Progenitor cell of endocrine pancreas (in vitro differentiated cells): ENCODE measurements at regions not wholly inside any gene's neighbourhood (a gene's known extent, or its start where the extent isn't known, plus 50 kb on each side); places are given as distances from the start of the nearest gene placed in this dataset.

Experiments used
- DNase-seq: peaks from one replicate; pipeline ENCODE4 v3.0.0; 2021; ENCODE audit warnings: low spot score; ENCODE audit not compliant: unreplicated experiment
- H3K27ac Mint-ChIP-seq: 2 replicates; pipeline ENCODE4 v1.8.0; 2021; ENCODE audit warnings: mild to moderate bottlenecking, moderate library complexity, mixed read lengths
- H3K27me3 Mint-ChIP-seq: 2 replicates; pipeline ENCODE4 v1.8.0; 2021; ENCODE audit warnings: mixed read lengths
- H3K36me3 Mint-ChIP-seq: 2 replicates; pipeline ENCODE4 v1.8.0; 2022; ENCODE audit warnings: mixed read lengths; ENCODE audit not compliant: insufficient read depth
- H3K4me1 Mint-ChIP-seq: 2 replicates; pipeline ENCODE4 v1.8.0; 2021; ENCODE audit warnings: low read depth, mixed read lengths
- H3K4me3 Mint-ChIP-seq: 2 replicates; pipeline ENCODE4 v1.8.0; 2021; ENCODE audit warnings: low read depth, mild to moderate bottlenecking, moderate library complexity, mixed read lengths
- H3K9me3 Mint-ChIP-seq: 2 replicates; pipeline ENCODE4 v1.8.0; 2021; ENCODE audit warnings: low read depth, mixed read lengths
- TF ChIP-seq, protein P1 (sequence below): fragments of 200-600 bp; sonication (generic); IDR thresholded peaks from one replicate; pipeline ENCODE4 v1.5.0; 2021; ENCODE audit warnings: antibody characterized with exemption, mild to moderate bottlenecking; ENCODE audit not compliant: unreplicated experiment

DNA sequence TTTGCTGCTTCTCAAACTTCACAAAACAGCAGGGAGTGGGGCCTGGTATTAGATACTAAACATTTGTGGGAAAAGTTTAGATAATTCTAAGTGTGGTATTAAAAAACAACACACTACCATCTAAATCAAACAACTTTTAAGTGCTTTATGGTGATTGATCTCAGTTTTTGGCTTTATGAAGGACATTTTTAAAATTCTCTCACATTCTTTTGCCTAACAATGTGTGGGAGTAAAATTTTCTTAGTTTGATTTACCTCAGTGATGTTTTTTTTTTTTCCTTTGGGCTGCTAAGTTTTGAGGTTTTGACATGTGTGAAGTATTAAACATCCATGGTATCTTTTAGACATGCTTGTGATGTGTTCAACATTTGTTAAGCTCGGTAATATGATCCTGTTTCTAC, 116.2 kb downstream of the DISP1 start:
- H3K36me3 Mint-ChIP-seq = no peaks in the 10 kb centered on the region
- H3K4me1 Mint-ChIP-seq = peaks cover 12% of the 10 kb centered on the region
- no peaks in the 10 kb centered on the region for H3K27me3 Mint-ChIP-seq
- no peak overlapping the region for H3K4me3 Mint-ChIP-seq
- no peak overlapping the region for H3K27ac Mint-ChIP-seq
- TF ChIP-seq, protein P1, sequence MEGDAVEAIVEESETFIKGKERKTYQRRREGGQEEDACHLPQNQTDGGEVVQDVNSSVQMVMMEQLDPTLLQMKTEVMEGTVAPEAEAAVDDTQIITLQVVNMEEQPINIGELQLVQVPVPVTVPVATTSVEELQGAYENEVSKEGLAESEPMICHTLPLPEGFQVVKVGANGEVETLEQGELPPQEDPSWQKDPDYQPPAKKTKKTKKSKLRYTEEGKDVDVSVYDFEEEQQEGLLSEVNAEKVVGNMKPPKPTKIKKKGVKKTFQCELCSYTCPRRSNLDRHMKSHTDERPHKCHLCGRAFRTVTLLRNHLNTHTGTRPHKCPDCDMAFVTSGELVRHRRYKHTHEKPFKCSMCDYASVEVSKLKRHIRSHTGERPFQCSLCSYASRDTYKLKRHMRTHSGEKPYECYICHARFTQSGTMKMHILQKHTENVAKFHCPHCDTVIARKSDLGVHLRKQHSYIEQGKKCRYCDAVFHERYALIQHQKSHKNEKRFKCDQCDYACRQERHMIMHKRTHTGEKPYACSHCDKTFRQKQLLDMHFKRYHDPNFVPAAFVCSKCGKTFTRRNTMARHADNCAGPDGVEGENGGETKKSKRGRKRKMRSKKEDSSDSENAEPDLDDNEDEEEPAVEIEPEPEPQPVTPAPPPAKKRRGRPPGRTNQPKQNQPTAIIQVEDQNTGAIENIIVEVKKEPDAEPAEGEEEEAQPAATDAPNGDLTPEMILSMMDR = no peak
- DNase-seq = no peak
- H3K9me3 Mint-ChIP-seq = no peaks in the 10 kb centered on the region

DNA sequence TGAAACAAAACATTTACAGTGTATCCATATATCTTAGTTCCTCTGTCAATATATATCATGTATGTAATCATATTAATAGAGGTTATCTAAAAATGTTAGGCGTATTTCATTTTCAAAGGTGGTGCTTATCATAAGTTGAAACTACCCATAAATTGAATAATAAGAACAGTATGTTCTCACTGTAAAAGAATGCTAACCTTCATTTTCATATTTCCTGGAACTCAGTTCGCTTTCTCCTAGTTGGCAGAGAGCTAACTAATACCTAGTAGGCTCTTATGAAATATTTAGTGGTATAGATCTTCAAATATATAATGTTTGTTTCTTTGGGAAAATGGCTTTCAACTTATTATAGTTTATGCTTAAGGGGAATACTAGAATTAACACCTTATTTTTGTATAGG, 118.4 kb downstream of the DISP1 start:
- Mint-ChIP-seq H3K36me3 (no peaks in the 10 kb centered on the region), H3K4me1 (peaks cover 11% of the 10 kb centered on the region), H3K27ac (no peak overlapping the region), H3K4me3 (no peak overlapping the region), H3K9me3 (no peaks in the 10 kb centered on the region), H3K27me3 (no peaks in the 10 kb centered on the region)
- DNase-seq = no peak
- TF ChIP-seq, protein P1 = no peak

DNA sequence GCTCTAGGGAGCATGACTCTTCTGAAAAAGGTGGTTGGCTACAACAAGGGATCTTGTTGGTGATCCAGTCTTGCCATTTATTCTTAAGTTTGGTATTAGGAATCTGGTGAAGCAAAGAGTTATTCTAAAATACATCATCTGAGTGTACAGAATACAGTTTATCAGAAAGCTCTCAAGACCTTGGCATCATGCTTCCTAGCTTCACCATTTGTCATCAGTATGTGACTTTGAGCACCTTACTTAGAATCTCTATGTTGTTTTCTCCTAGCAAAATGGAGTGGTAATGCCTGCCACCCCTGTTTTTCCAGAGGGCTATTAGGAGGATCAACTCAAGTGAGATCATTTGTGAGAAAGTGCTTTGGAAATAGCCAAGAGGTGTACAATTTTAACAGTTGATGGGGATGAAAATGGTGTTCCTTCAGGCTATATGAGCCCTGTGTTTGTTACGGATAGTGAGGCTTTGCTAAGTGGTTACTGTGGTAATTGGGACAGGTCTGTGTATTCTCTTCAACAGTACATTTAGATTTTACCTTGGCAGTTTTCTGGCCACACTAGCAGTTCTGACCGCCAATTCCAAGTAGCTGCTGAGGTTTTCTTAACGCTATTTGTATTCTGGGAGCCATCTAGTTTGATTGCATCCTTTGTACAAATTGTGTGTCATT, 120.5 kb downstream of the DISP1 start:
- H3K27ac Mint-ChIP-seq = no peak overlapping the region
- DNase-seq = no peak
- H3K27me3 Mint-ChIP-seq = no peaks in the 10 kb centered on the region
- H3K4me3 Mint-ChIP-seq = no peak overlapping the region
- TF ChIP-seq, protein P1 = no peak
- peaks cover 7% of the 10 kb centered on the region for H3K4me1 Mint-ChIP-seq
- no peaks in the 10 kb centered on the region for H3K9me3 Mint-ChIP-seq
- no peaks in the 10 kb centered on the region for H3K36me3 Mint-ChIP-seq

DNA sequence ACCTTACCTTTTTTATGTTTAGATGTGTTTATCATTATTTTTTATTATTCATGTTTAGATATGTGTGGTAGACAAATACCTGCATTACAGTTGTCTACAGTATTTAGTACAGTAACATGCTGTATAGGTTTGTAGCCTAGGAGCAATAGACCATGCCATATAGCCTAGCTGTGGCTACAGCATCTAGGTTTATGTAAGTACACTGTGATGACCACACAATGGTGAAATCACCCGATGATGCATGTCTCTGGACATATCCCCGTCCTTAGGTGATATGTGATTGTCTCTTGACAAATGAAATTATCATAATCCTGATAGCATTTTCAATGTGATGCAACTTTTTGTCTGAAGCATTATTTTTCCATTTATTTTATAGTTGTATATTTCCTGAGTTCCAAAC, 121.2 kb downstream of the DISP1 start:
- peaks cover 8% of the 10 kb centered on the region for H3K4me1 Mint-ChIP-seq
- no peak overlapping the region for H3K27ac Mint-ChIP-seq
- DNase-seq = no peak
- no peaks in the 10 kb centered on the region for H3K36me3 Mint-ChIP-seq
- no peak overlapping the region for H3K4me3 Mint-ChIP-seq
- TF ChIP-seq, protein P1 = no peak
- H3K27me3 Mint-ChIP-seq = no peaks in the 10 kb centered on the region
- no peaks in the 10 kb centered on the region for H3K9me3 Mint-ChIP-seq

DNA sequence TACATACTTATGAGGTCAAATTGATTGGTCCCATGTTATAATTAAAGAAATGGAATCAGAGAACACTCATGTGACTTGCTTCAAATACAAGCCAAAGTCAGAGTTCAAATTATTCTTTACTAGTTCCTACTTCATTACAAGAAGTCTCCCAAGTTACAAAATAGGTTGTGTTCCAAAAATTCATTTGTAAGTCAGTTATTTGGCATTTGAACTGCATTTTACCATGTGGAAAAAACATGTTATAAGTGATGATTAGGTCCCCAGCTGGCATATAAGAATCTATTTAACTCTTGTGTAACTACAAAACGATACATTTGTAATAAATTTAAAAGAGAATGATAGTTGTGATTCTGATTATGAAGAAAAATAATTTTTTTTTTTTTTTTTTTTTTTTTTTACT, 124.1 kb downstream of the DISP1 start:
- H3K27ac Mint-ChIP-seq = no peak overlapping the region
- H3K4me3 Mint-ChIP-seq = no peak overlapping the region
- peaks cover 3% of the 10 kb centered on the region for H3K36me3 Mint-ChIP-seq
- TF ChIP-seq, protein P1 = no peak
- DNase-seq = no peak
- H3K4me1 Mint-ChIP-seq = peaks cover 2% of the 10 kb centered on the region
- H3K9me3 Mint-ChIP-seq = no peaks in the 10 kb centered on the region
- H3K27me3 Mint-ChIP-seq = no peaks in the 10 kb centered on the region
